ENCODE measurements at regions not wholly inside any gene's neighbourhood (a gene's known extent, or its start where the extent isn't known, plus 50 kb on each side); places are given as distances from the start of the nearest gene placed in this dataset.

DNA sequence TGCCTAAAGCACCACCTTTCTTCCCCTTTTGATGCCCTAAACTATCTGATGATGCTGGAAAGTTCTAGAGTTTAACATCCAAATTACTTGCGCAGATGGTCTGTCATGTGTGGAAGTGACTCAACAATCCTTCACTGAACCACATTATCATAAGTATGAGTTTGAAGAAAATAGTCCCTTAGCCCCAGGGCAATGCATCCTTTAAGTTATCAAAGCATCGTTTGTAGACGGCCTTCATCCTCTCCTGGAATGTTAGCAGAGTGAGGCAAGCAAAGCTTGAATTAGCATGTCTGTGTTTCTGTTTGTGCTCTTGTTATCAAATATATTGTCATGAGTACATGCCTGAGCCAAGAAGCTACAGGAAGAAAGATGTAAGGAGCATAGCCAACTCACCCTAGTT is 570.9 kb downstream of the MID1IP1 start:
- Histone ChIP-seq H3K4me1 (ENCODE audit: insufficient read depth) (no peaks in the 10 kb centered on the region), H3K36me3 (ENCODE audit: low read depth) (no peaks in the 10 kb centered on the region), H3K9ac (no peak overlapping the region), H3K9me2 (ENCODE audit: insufficient read depth) (no peaks in the 10 kb centered on the region), H3K27ac (no peak overlapping the region), H2AFZ (no peak overlapping the region), H3K4me3 (no peak overlapping the region), H3F3A (ENCODE audit: insufficient read depth) (no peaks in the 10 kb centered on the region), H3K4me2 (ENCODE audit: unreplicated experiment) (no peak overlapping the region), H3K27me3 (replicated peaks; ENCODE audit: insufficient read depth) (no peaks in the 10 kb centered on the region), H3K79me2 (ENCODE audit: insufficient read depth) (no peaks in the 10 kb centered on the region), H3K9me3 (ENCODE audit: low read depth) (no peaks in the 10 kb centered on the region), H4K20me1 (ENCODE audit: insufficient read depth) (no peaks in the 10 kb centered on the region)
- DNase-seq = no peak
- in situ Hi-C loops (cut with MboI) = loop anchor here (25.0 kb wide), 1 partner anchor 110 kb away; no protein-coding TSS in a partner anchor
- 80 to 81% methylated on average over 3 of the region's 3 CpGs for WGBS, 2 experiments (ENCODE audit: low coverage in 1 of 2, low lambda C conversion rate in 2 of 2, missing lambda C conversion rate in 2 of 2)
- TF ChIP-seq EZH2 (IDR thresholded peaks at IDR 0.05; ENCODE audit: insufficient read depth, poor library complexity, severe bottlenecking) (no peak), EZH2phosphoT487 (IDR thresholded peaks at IDR 0.05; ENCODE audit: insufficient read depth, low read depth) (no peak)

DNA sequence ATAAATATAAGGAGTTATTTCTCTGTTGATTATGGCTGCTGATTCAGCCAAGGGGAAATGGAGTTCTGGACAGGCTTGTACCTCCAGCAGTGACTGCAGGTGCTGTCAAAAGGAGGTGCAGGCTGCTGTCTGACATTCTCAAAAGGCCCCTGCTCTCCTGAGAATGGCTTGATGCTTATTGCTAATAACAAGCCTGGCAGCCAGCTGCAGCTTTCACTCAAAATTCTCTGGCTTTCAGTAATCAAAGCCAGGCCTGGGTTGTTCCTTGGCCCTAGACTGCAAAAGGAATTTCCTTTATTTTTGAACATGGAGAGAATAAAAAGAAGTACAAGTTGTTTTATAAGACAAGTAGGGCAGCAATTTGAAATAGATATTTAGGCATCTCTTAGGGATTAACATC is 575.9 kb downstream of the MID1IP1 start:
- Histone ChIP-seq H3K4me3 (no peak overlapping the region), H3F3A (ENCODE audit: insufficient read depth) (no peaks in the 10 kb centered on the region), H3K4me2 (ENCODE audit: unreplicated experiment) (no peak overlapping the region), H3K4me1 (ENCODE audit: insufficient read depth) (no peaks in the 10 kb centered on the region), H3K36me3 (ENCODE audit: low read depth) (no peaks in the 10 kb centered on the region), H3K9me3 (ENCODE audit: low read depth) (no peaks in the 10 kb centered on the region), H3K27ac (no peak overlapping the region), H3K27me3 (replicated peaks; ENCODE audit: insufficient read depth) (no peaks in the 10 kb centered on the region), H2AFZ (no peak overlapping the region), H4K20me1 (ENCODE audit: insufficient read depth) (no peaks in the 10 kb centered on the region), H3K79me2 (ENCODE audit: insufficient read depth) (no peaks in the 10 kb centered on the region), H3K9me2 (ENCODE audit: insufficient read depth) (no peaks in the 10 kb centered on the region), H3K9ac (no peak overlapping the region)
- TF ChIP-seq EZH2phosphoT487 (IDR thresholded peaks at IDR 0.05; ENCODE audit: insufficient read depth, low read depth) = no peak
- no peak for TF ChIP-seq EZH2 (IDR thresholded peaks at IDR 0.05; ENCODE audit: insufficient read depth, poor library complexity, severe bottlenecking)
- no peak for DNase-seq
- in situ Hi-C loops (cut with MboI) = no loop called here

DNA sequence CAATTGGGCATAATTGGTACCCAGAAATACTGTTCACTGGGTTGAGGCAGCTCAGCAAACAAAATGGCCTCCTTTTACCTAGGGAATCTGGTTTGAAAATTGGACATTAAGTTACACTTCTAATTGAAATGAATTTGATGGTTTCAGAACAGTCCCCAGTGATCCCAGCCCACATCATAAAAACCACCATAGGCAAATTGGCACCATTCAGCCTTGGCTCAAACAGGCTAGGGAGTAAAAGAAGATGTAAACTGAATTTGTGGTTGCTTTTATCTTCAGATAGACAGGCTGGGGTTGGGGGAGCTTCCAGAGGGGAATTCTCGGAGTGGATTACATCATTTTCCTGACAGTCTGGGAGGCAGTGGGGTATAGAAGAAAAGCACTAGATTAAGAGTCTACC is 576.5 kb downstream of the MID1IP1 start:
- H3K79me2 ChIP-seq (ENCODE audit: insufficient read depth) = no peaks in the 10 kb centered on the region
- H3K36me3 ChIP-seq (ENCODE audit: low read depth) = no peaks in the 10 kb centered on the region
- no peaks in the 10 kb centered on the region for H3K9me3 ChIP-seq (ENCODE audit: low read depth)
- H3F3A ChIP-seq (ENCODE audit: insufficient read depth) = no peaks in the 10 kb centered on the region
- H3K9me2 ChIP-seq (ENCODE audit: insufficient read depth) = no peaks in the 10 kb centered on the region
- no peak overlapping the region for H3K4me2 ChIP-seq (ENCODE audit: unreplicated experiment)
- H4K20me1 ChIP-seq (ENCODE audit: insufficient read depth) = no peaks in the 10 kb centered on the region
- no peak overlapping the region for H3K4me3 ChIP-seq
- TF ChIP-seq EZH2phosphoT487 (IDR thresholded peaks at IDR 0.05; ENCODE audit: insufficient read depth, low read depth) (no peak), EZH2 (IDR thresholded peaks at IDR 0.05; ENCODE audit: insufficient read depth, poor library complexity, severe bottlenecking) (no peak)
- H3K27me3 ChIP-seq (replicated peaks; ENCODE audit: insufficient read depth) = no peaks in the 10 kb centered on the region
- 44% methylated on average over 1 of the region's 1 CpG for WGBS, 2 experiments (ENCODE audit: low coverage in 1 of 2, low lambda C conversion rate in 2 of 2, missing lambda C conversion rate in 2 of 2)
- in situ Hi-C loops (cut with MboI) = no loop called here
- no peak overlapping the region for H2AFZ ChIP-seq
- H3K9ac ChIP-seq = no peak overlapping the region
- H3K27ac ChIP-seq = no peak overlapping the region
- DNase-seq = no peak
- no peaks in the 10 kb centered on the region for H3K4me1 ChIP-seq (ENCODE audit: insufficient read depth)

DNA sequence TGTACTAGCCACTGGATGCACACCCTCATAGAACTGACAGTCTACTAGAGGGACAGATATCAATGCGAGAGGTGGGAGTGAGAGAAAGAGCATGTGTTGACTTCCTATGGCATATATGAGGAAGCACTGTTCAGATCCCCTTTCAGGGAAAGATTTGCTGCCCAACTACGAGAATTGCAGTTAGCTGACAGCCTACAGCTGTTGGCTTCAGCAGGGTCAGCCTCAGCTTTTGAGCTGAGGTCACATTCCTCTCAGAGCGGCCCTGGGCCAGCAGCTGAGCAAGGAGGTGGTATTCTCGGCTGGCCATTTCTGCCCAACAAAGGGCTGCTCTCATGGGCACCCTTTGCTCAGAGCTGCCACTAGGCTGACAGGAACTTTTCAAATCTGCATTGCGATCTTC is 580.2 kb downstream of the MID1IP1 start:
- no peaks in the 10 kb centered on the region for H4K20me1 ChIP-seq (ENCODE audit: insufficient read depth)
- no peak overlapping the region for H3K9ac ChIP-seq
- H3K9me3 ChIP-seq (ENCODE audit: low read depth) = no peaks in the 10 kb centered on the region
- no peak for DNase-seq
- H3K4me1 ChIP-seq (ENCODE audit: insufficient read depth) = no peaks in the 10 kb centered on the region
- no peaks in the 10 kb centered on the region for H3F3A ChIP-seq (ENCODE audit: insufficient read depth)
- TF ChIP-seq EZH2 (IDR thresholded peaks at IDR 0.05; ENCODE audit: insufficient read depth, poor library complexity, severe bottlenecking) (no peak), EZH2phosphoT487 (IDR thresholded peaks at IDR 0.05; ENCODE audit: insufficient read depth, low read depth) (no peak)
- no peak overlapping the region for H3K27ac ChIP-seq
- no peaks in the 10 kb centered on the region for H3K36me3 ChIP-seq (ENCODE audit: low read depth)
- H3K4me3 ChIP-seq = no peak overlapping the region
- no peaks in the 10 kb centered on the region for H3K27me3 ChIP-seq (replicated peaks; ENCODE audit: insufficient read depth)
- no peak overlapping the region for H2AFZ ChIP-seq
- no peaks in the 10 kb centered on the region for H3K9me2 ChIP-seq (ENCODE audit: insufficient read depth)
- in situ Hi-C loops (cut with MboI) = no loop called here
- no peaks in the 10 kb centered on the region for H3K79me2 ChIP-seq (ENCODE audit: insufficient read depth)
- WGBS, 2 experiments (ENCODE audit: low coverage in 1 of 2, low lambda C conversion rate in 2 of 2, missing lambda C conversion rate in 2 of 2) = 35 to 39% methylated on average over 4 to 5 of the region's 5 CpGs
- no peak overlapping the region for H3K4me2 ChIP-seq (ENCODE audit: unreplicated experiment)

DNA sequence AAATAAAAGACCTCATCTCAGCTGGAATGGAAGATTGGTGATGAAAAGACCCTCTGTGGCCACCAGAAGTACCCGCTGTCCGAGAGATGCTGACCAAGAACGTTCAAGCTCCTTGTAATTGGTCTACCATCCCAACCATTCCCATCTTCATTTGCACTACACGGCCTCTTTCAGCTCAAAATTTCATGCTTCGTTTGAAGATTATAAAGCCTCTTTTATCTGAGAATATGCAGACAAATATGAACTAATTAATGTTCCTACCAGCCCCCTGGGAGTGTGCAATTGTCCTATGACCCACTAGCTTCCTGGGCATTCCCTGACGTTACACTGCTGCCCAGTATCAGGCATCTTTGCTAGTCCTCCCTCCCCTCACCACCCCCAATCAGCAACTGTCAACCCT is 583.7 kb downstream of the MID1IP1 start:
- no peaks in the 10 kb centered on the region for H3K9me3 ChIP-seq (ENCODE audit: low read depth)
- H4K20me1 ChIP-seq (ENCODE audit: insufficient read depth) = no peaks in the 10 kb centered on the region
- no peaks in the 10 kb centered on the region for H3F3A ChIP-seq (ENCODE audit: insufficient read depth)
- no peak overlapping the region for H3K4me2 ChIP-seq (ENCODE audit: unreplicated experiment)
- no peak overlapping the region for H3K9ac ChIP-seq
- H3K9me2 ChIP-seq (ENCODE audit: insufficient read depth) = no peaks in the 10 kb centered on the region
- H3K27ac ChIP-seq = no peak overlapping the region
- no peaks in the 10 kb centered on the region for H3K4me1 ChIP-seq (ENCODE audit: insufficient read depth)
- no peaks in the 10 kb centered on the region for H3K27me3 ChIP-seq (replicated peaks; ENCODE audit: insufficient read depth)
- H3K79me2 ChIP-seq (ENCODE audit: insufficient read depth) = no peaks in the 10 kb centered on the region
- in situ Hi-C loops (cut with MboI) = no loop called here
- no peak overlapping the region for H2AFZ ChIP-seq
- 41% methylated on average over 5 to 6 of the region's 6 CpGs for WGBS, 2 experiments (ENCODE audit: low coverage in 1 of 2, low lambda C conversion rate in 2 of 2, missing lambda C conversion rate in 2 of 2)
- TF ChIP-seq EZH2phosphoT487 (IDR thresholded peaks at IDR 0.05; ENCODE audit: insufficient read depth, low read depth) (no peak), EZH2 (IDR thresholded peaks at IDR 0.05; ENCODE audit: insufficient read depth, poor library complexity, severe bottlenecking) (no peak)
- DNase-seq = no peak
- H3K4me3 ChIP-seq = no peak overlapping the region
- H3K36me3 ChIP-seq (ENCODE audit: low read depth) = no peaks in the 10 kb centered on the region
